HepG2 (cell line): ENCODE measurements at regions not wholly inside any gene's neighbourhood (a gene's known extent, or its start where the extent isn't known, plus 50 kb on each side); places are given as distances from the start of the nearest gene placed in this dataset.

Experiments
- ARID2 ChIP-seq: sonication (generic); formaldehyde crosslinking; IDR thresholded peaks from 2 replicates; pipeline ENCODE4 v1.8.1; 2022; ENCODE audit warnings: mild to moderate bottlenecking, missing genetic modification reagents, borderline replicate concordance
- ARID5B ChIP-seq: IDR thresholded peaks from 2 replicates; pipeline ENCODE4 v1.4.0; 2020; ENCODE audit warnings: mild to moderate bottlenecking, missing genetic modification reagents
- CBX5 ChIP-seq: sonication (generic); formaldehyde crosslinking; IDR thresholded peaks from 2 replicates; pipeline ENCODE4 v1.4.0; 2020; ENCODE audit warnings: missing genetic modification reagents, borderline replicate concordance
- HMGXB3 ChIP-seq: sonication (generic); formaldehyde crosslinking; IDR thresholded peaks from 2 replicates; pipeline ENCODE4 v1.4.0; 2020; ENCODE audit warnings: missing genetic modification reagents, borderline replicate concordance
- MTF2 ChIP-seq: sonication (generic); formaldehyde crosslinking; IDR thresholded peaks from 2 replicates; pipeline ENCODE4 v1.5.0; 2020; ENCODE audit warnings: missing genetic modification reagents, borderline replicate concordance
- MZF1 ChIP-seq: sonication (generic); formaldehyde crosslinking; IDR thresholded peaks from 2 replicates; pipeline ENCODE4 v1.8.1; 2023; ENCODE audit warnings: mild to moderate bottlenecking, missing genetic modification reagents, borderline replicate concordance
- NR1H2 ChIP-seq: sonication (generic); formaldehyde crosslinking; IDR thresholded peaks from 2 replicates; pipeline ENCODE4 v1.8.1; 2022; ENCODE audit warnings: low read depth, missing genetic modification reagents, borderline replicate concordance
- RARA ChIP-seq: IDR thresholded peaks from 2 replicates; pipeline ENCODE4 v1.6.1; 2016; ENCODE audit warnings: missing genetic modification reagents, missing compliant biosample characterization
- RBAK ChIP-seq: sonication (generic); formaldehyde crosslinking; IDR thresholded peaks from 2 replicates; pipeline ENCODE4 v1.5.1; 2020; ENCODE audit warnings: mild to moderate bottlenecking, missing genetic modification reagents
- REXO4 ChIP-seq: sonication (generic); formaldehyde crosslinking; IDR thresholded peaks from 2 replicates; pipeline ENCODE4 v1.8.0; 2022; ENCODE audit warnings: missing genetic modification reagents, mild to moderate bottlenecking, borderline replicate concordance
- RFX3 ChIP-seq: IDR thresholded peaks from 2 replicates; pipeline ENCODE4 v1.6.1; 2016; ENCODE audit warnings: missing biosample characterization, missing genetic modification reagents
- RFX5 ChIP-seq: IDR thresholded peaks from 2 replicates; pipeline ENCODE4 v1.6.1; 2011; ENCODE audit warnings: low read depth, low read length, improper control_type of control experiment
- TBX2 ChIP-seq: sonication (generic); formaldehyde crosslinking; IDR thresholded peaks from 2 replicates; pipeline ENCODE4 v1.5.0; 2020; ENCODE audit warnings: missing genetic modification reagents, mild to moderate bottlenecking, borderline replicate concordance
- ZBTB34 ChIP-seq: sonication (generic); formaldehyde crosslinking; IDR thresholded peaks from 2 replicates; pipeline ENCODE4 v1.8.0; 2022; ENCODE audit warnings: mild to moderate bottlenecking, missing genetic modification reagents
- ZBTB7B ChIP-seq: sonication (generic); formaldehyde crosslinking; IDR thresholded peaks from 2 replicates; pipeline ENCODE4 v1.4.0; 2020; ENCODE audit warnings: missing genetic modification reagents
- ZNF558 ChIP-seq: sonication (generic); formaldehyde crosslinking; IDR thresholded peaks from 2 replicates; pipeline ENCODE4 v1.9.0; 2022; ENCODE audit warnings: mild to moderate bottlenecking, missing genetic modification reagents, borderline replicate concordance
- ZNF749 ChIP-seq: sonication (generic); formaldehyde crosslinking; IDR thresholded peaks from 2 replicates; pipeline ENCODE4 v1.8.0; 2022; ENCODE audit warnings: mild to moderate bottlenecking, missing genetic modification reagents, moderate library complexity, borderline replicate concordance
- TF ChIP-seq, protein P1 (sequence below): sonication (generic); formaldehyde crosslinking; IDR thresholded peaks from 2 replicates; pipeline ENCODE4 v1.8.1; 2023; ENCODE audit warnings: missing genetic modification reagents, inconsistent platforms, borderline replicate concordance

- TF ChIP-seq ARID5B (CRISPR knock-in tag) (peak; percentile 88), NR1H2 (no peak), RARA (CRISPR knock-in tag) (peak; percentile 92), RFX5 (no peak), TBX2 (CRISPR knock-in tag) (peak; percentile 97), RBAK (CRISPR knock-in tag) (no peak), ARID2 (CRISPR knock-in tag) (no peak; the same call in 1 of the 2 replicates), MTF2 (CRISPR knock-in tag) (peak; percentile 54; the same call in 1 of the 2 replicates), ZBTB7B (CRISPR knock-in tag) (peak; percentile 97), HMGXB3 (CRISPR knock-in tag) (0 out of 2 replicates have a peak, but pooled peaks have one; percentile 71), ZBTB34 (CRISPR knock-in tag) (peak; percentile 94), RFX3 (CRISPR knock-in tag) (0 out of 2 replicates have a peak, but pooled peaks have one; percentile 15), REXO4 (no peak), ZNF749 (CRISPR knock-in tag) (no peak; the same call in 1 of the 2 replicates), ZNF558 (CRISPR knock-in tag) (0 out of 2 replicates have a peak, but pooled peaks have one; percentile 74), MZF1 (CRISPR knock-in tag) (0 out of 2 replicates have a peak, but pooled peaks have one; percentile 39), CBX5 (CRISPR knock-in tag) (peak; percentile 98)
- TF ChIP-seq, protein P1, sequence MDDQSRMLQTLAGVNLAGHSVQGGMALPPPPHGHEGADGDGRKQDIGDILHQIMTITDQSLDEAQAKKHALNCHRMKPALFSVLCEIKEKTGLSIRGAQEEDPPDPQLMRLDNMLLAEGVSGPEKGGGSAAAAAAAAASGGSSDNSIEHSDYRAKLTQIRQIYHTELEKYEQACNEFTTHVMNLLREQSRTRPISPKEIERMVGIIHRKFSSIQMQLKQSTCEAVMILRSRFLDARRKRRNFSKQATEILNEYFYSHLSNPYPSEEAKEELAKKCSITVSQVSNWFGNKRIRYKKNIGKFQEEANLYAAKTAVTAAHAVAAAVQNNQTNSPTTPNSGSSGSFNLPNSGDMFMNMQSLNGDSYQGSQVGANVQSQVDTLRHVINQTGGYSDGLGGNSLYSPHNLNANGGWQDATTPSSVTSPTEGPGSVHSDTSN (CRISPR knock-in tag) = no peak
These were observed 156.3 kb upstream of the IER5L start (continued) for GRCh38 chr9:129334105-129334935.
